COR-L47 (cell line): ENCODE measurements at regions not wholly inside any gene's neighbourhood (a gene's known extent, or its start where the extent isn't known, plus 50 kb on each side); places are given as distances from the start of the nearest gene placed in this dataset.
"Not testable (repeated sequence)": the region's sequence is repeated elsewhere in the genome, so short reads cannot be mapped to it uniquely, and the experiment has no call there.

Experiments used
- DNase-seq: peaks from one replicate; lab custom pipeline; 2025; lab: John Stamatoyannopoulos, UW

GRCh38 chr2:84137034-84137433 is 322.0 kb downstream of the SUCLG1 start:
- no peak for DNase-seq

DNA sequence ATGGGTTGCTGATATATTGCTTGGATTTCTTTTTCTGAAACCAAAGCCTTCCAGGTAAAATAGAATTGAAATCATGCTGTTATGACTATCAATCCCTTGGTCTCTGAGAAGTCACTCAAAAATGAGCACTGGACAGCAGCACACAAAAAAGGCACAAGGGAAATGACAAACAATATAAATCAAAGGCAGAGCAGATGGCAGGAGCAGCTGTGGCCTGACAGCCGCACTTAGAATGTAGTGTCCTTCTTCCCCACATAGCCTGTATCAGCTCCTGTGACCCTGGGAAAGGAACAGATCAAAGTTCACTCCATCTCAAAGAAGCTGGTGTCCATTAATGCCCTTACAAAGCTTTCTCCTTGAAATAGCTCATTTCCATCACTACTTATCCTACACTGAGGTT is 326.7 kb downstream of the SUCLG1 start:
- no peak for DNase-seq

GRCh38 chr2:84131278-84131830 is 327.7 kb downstream of the SUCLG1 start:
- DNase-seq = no peak

- DNase-seq = no peak
Measured at GRCh38 chr2:84129018-84129417, 330.1 kb downstream of the SUCLG1 start.

- not testable (repeated sequence) for DNase-seq
Measured at GRCh38 chr2:84127812-84128211, 331.3 kb downstream of the SUCLG1 start.

DNA sequence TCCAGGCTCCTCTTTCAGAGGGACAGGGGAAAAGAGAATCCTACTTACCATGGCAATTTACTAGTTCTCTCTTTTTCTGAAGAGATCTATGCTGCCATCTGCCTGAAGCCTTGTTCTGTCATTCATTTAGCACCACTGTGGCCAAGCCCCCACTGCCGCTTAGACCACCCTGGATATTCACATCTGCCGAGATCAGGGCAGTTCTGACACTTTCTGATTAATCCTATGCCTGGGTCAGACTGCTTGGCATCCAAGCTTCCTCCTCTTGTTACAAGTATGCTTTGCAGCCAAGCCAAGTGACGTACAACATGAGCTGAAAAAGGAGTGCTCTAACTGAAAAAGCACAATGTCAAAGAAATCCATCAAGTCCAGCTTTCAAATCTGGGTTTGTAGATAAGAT is 332.6 kb downstream of the SUCLG1 start:
- no peak for DNase-seq

GRCh38 chr2:84126084-84126483 is 333.0 kb downstream of the SUCLG1 start:
- DNase-seq = no peak

DNA sequence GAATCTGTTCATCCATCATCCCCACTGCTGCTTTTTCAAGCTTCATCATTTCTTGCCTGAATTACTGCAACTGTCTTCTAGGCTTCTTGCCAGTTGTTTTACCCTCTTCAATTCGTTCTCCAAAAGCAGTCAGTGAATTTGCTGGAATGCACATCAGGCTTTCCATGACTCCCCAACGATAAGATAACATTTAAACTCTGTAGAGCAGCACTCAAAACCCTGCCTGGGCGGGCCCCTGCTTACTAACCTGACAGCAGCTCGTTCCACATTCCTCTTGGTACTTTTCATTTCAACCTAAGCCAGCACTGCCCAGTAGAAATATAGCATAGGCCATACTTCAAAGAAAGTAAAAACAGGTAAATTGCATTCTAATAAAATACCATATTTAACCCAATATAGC is 342.9 kb downstream of the SUCLG1 start:
- no peak for DNase-seq

DNA sequence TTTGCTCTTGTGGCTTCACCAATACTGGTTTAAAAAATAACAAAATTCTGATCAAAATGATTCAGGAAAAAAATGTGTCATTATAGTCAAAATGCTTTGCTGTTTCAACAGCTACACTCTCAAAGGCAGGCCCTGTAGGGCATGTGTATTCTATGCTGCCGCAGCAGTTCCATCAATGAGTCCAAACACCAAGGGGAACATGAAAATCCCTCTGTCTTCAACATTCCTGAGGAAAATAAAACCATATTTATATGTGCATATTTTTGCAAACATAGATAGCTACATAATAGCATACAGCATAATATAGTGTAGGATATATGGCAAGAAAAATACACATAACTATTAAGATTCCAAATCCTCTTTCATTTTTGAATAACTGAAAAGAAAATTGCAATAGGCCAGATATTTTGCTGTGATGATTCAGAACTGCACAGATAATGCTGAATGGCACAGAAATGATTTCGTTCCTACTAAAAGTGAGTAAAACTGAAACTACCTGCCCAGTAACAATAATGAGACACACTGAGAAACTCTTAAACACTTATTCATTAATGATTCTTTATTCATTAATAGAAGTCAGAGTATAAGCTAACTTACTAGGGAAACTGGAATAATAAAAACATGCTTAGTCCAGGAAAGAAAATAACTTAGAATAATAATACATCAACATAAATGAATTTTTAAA is 343.8 kb downstream of the SUCLG1 start:
- DNase-seq = no peak

DNA sequence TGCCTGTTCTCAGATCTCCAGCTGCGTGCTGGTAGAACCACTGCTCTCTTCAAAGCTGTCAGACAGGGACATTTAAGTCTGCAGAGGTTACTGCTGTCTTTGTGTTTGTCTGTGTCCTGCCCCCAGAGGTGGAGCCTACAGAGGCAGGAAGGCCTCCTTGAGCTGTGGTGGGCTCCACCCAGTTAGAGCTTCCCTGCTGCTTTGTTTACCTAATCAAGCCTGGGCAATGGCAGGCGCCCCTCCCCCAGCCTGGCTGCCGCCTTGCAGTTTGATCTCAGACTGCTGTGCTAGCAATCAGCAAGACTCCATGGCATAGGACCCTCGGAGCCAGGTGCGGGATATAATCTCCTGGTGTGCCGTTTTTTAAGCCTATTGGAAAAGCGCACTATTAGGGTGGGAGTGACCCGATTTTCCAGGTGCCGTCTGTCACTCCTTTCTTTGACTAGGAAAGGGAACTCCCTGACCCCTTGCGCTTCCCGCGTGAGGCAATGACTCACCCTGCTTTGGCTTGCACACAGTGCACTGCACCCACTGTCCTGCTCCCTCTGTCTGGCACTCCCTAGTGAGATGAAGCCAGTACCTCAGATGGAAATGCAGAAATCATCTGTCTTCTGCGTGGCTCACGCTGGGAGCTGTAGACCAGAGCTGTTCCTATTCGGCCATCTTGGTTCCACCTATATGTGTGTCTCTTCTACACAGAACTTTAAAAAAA is 355.1 kb downstream of the SUCLG1 start:
- not testable (repeated sequence) for DNase-seq

DNA sequence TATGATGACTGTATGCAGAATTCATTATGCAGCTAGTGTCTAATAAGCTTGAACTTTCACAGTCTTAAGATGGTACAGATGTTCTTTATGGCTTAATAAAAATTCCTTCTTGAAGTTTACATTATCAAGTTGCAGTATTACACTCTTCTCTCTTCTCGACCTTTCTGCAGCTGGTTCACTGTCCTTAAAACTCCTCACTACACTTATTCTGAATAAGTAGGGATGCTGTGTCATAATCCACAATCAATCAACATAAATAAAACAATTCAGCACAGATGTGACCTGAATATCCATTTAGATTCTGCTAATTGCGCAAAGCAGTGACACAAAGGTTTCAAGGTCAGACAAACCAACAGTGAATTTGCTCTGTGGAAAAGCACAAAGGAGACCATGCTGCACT is 356.8 kb downstream of the SUCLG1 start:
- no peak for DNase-seq

- DNase-seq = no peak
Measured at GRCh38 chr2:84088656-84089055, 370.4 kb downstream of the SUCLG1 start.

GRCh38 chr2:84085562-84085961 is 373.5 kb downstream of the SUCLG1 start:
- no peak for DNase-seq

DNA sequence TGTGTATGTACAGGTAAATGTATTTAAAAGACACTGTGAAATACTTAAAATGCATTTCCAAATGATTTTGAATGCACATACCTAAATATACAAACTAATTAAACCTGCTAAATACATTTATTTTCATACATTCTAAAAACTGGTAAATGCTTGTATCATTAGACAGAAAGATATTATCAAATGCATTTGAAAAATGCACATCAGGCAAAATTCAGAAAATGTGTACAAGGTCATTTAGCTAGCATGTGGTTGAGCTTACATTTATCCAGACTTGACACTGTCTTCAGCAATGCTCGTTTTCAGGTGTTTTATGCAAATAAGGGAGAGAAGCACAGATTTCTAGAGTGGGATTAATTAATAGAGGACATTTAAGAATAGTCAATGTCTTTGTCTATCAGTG is 374.2 kb downstream of the SUCLG1 start:
- DNase-seq = no peak

- no peak for DNase-seq
Measured at GRCh38 chr2:84083984-84084383, 375.1 kb downstream of the SUCLG1 start.

GRCh38 chr2:84078471-84078870 is 380.6 kb downstream of the SUCLG1 start:
- DNase-seq = no peak

DNA sequence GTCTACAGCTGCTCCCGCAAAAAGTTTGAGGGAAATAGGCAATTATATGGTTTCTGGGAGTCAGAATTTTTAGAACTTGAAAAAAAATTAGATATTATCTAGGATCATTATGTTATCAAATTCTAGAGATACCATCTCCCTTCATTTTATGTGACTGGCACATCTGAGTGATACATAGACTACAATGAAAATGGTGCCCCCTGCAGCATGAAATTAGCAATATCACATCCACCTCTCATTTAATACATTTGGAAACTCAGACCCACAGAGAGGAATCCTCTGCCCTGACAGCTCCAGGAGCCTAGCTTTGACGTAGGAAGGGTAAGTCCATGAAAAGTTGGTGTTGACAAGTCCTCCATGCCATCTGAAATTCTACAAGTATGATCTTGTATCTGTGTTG is 381.6 kb downstream of the SUCLG1 start:
- DNase-seq = no peak

- DNase-seq = no peak
Measured at GRCh38 chr2:84071050-84071449, 388.0 kb downstream of the SUCLG1 start.

DNA sequence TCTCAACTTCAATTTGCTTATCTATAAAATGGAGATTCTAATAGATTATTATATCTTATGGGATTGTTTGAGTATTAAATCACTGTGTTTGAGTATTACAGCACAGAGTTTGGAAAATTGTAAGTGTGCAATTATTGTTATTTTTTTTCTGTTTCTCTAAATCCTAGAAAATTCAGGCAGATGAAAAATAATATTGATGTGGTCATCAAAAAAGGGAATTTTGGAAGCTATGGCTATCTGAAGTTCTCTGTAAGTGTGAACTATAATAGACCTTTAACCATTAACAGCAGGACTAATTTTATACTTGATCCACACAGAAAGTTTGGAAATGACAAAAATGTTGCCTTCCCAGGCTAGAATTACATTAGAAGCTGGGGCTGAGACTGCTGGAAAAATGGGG is 393.2 kb downstream of the SUCLG1 start:
- no peak for DNase-seq

GRCh38 chr2:84057917-84058560 is 401.0 kb downstream of the SUCLG1 start:
- no peak for DNase-seq

- DNase-seq = no peak
Measured at GRCh38 chr2:84055816-84056215, 403.3 kb downstream of the SUCLG1 start.

DNA sequence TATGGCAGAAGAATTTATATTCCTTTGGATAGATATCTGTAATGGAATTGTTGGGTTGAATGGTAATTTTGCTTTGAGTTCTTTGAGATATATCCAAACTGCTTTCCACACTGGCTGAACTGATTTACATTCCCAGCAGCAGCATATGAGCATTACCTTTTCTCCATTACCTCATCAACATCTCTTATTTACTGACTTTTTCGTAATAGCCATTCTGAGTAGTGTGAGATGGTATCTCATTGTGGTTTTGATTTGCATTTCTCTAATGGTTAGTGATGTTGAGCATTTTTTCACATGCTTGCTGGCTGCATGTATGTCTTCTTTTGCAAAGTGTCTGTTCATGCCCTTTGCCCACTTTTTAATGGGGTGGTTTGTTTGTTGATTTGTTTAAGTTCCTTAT is 404.5 kb downstream of the SUCLG1 start:
- DNase-seq = not testable (repeated sequence)

DNA sequence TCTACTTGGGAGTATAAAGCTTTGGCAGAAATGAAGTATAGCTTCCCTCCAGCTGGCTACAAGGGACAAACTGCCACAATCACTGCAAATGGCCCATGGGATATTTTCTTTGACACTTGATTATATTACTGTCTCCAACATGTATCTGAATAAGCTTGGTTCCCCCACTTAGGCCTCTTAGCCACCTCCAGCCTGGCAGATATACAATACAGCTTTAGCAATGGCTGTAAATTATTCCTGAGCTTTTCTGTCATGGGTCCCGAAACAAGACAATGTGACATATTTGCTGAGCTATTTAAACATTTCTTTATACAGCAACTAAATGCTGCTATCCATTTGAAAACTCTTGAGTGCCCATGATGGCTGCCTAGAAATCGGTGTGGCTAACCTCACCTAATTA is 406.2 kb downstream of the SUCLG1 start:
- DNase-seq = no peak
